ENCODE measurements at regions not wholly inside any gene's neighbourhood (a gene's known extent, or its start where the extent isn't known, plus 50 kb on each side); places are given as distances from the start of the nearest gene placed in this dataset.

DNA sequence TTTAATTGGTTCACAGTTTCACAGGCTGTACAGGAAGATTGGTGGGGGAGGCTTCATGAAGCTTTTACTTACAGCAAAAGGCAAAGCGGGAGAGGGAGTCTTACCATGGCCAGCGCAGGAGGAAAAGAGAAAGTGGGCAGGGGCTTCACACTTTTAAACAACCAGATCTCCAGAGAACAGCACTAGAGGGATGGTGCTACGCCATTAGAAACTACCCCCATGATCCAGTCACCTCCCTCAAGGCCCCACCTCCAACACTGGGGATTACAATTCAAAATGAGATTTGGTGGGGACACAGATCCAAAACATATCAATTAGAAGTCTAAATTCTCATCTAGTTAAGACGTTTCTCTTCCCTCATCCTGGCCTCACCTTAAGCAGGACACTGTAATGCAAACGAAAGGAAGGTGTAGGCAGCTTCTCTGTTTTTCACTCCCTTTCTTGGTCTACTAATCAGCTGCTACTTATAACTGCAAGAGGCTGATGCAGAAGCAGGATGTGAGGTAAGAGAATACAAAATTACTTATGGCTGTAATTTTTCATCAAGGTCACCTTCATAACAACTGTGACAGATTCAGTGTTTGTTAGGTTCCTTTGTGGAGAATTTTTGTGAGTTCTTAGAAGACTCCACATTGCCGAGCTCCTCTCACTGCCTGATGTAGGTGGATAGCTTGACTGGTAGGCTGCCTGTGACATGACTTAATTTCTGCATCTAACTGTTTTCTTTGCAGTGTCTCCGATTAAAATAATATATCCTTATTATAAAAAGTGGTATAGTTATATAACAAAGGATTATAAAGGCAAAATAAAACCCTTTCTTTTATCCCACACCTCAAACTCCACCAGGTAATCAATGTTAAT is 255.1 kb downstream of the IL15 start:
- no peaks in the 10 kb centered on the region for H3K36me3 ChIP-seq
- intact Hi-C loops (cut with DNase I; ENCODE audit: low total_unique reads): no loop called here
- H3K4me1 ChIP-seq: no peaks in the 10 kb centered on the region
- no peak overlapping the region for H3K4me3 ChIP-seq
- H3K27me3 ChIP-seq: no peaks in the 10 kb centered on the region
- DNase-seq: no peak
- TF ChIP-seq, protein P1, sequence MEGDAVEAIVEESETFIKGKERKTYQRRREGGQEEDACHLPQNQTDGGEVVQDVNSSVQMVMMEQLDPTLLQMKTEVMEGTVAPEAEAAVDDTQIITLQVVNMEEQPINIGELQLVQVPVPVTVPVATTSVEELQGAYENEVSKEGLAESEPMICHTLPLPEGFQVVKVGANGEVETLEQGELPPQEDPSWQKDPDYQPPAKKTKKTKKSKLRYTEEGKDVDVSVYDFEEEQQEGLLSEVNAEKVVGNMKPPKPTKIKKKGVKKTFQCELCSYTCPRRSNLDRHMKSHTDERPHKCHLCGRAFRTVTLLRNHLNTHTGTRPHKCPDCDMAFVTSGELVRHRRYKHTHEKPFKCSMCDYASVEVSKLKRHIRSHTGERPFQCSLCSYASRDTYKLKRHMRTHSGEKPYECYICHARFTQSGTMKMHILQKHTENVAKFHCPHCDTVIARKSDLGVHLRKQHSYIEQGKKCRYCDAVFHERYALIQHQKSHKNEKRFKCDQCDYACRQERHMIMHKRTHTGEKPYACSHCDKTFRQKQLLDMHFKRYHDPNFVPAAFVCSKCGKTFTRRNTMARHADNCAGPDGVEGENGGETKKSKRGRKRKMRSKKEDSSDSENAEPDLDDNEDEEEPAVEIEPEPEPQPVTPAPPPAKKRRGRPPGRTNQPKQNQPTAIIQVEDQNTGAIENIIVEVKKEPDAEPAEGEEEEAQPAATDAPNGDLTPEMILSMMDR (IDR thresholded peaks at IDR 0.05): no peak
- H3K9me3 ChIP-seq: no peaks in the 10 kb centered on the region
- H3K27ac ChIP-seq: no peak overlapping the region

DNA sequence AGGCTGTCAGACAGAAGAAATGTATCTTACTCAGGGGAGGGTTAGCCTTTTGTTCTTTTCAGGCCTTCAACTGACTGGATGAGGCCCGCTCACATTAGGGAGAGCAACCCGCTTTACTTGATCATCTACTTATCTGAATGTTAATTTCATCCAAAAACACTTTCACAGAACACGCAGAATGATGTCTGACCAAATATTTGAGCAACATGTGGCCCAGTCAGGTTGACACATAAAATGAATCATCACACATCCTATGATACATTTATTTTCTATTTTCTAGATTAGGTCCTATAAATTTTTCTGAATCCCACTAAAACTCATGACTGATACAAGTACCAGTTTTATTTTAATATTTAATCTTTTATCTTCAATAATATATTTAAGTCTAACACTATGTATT is 260.3 kb downstream of the IL15 start:
- H3K4me1 ChIP-seq: peaks cover 0 to 6% (median 0%) of the 10 kb centered on the region in 4 donors
- no peaks in the 10 kb centered on the region for H3K27me3 ChIP-seq
- H3K36me3 ChIP-seq: no peaks in the 10 kb centered on the region
- no peak overlapping the region for H3K27ac ChIP-seq
- intact Hi-C loops (cut with DNase I; ENCODE audit: low total_unique reads): no loop called here
- no peak for DNase-seq
- TF ChIP-seq, protein P1 (IDR thresholded peaks at IDR 0.05): no peak
- no peak overlapping the region for H3K4me3 ChIP-seq
- no peaks in the 10 kb centered on the region for H3K9me3 ChIP-seq

DNA sequence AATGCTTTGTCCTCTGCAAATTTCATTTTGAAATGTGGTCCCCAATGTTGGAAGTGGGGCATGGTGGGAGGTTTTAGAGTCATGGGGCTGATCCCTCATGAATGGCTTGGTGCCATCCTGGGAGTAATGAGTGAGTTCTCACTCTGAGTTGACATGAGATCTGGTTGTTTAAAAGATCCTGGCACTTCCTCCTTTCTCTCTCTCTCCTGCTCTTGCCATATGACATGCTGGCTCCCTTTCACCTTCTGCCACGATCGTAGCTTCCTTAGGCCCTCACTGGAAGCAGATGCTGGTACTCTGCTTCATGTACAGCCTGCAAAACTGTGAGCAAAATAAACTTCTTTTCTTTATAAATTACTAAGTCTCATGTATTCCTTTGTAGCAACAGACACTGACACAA is 262.0 kb downstream of the IL15 start:
- H3K27ac ChIP-seq: no peak overlapping the region
- no peaks in the 10 kb centered on the region for H3K27me3 ChIP-seq
- H3K4me3 ChIP-seq: no peak overlapping the region
- TF ChIP-seq, protein P1 (IDR thresholded peaks at IDR 0.05): no peak
- no peaks in the 10 kb centered on the region for H3K9me3 ChIP-seq
- no peaks in the 10 kb centered on the region for H3K36me3 ChIP-seq
- intact Hi-C loops (cut with DNase I; ENCODE audit: low total_unique reads): no loop called here
- H3K4me1 ChIP-seq: peaks cover 0 to 6% (median 0%) of the 10 kb centered on the region in 4 donors
- no peak for DNase-seq

DNA sequence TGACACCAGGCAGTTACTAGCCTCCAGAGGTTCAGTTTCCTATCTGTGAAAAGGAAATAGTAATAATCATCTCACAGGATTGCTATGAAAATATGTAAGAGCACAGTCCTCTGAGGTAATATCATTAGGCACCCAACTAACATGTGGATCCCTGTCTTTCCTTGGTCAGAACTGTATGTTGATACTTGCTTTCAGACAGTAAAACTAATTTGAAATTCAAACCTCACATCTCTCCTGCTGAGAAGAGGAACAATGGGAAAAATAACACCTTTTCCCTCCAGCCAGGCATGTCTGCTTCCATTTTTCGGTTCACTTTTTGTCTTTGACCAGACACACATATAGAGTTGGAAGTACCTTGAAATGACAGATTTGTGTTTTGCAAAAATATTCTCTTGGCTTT is 262.7 kb downstream of the IL15 start:
- peaks cover 0 to 6% (median 0%) of the 10 kb centered on the region in 4 donors for H3K4me1 ChIP-seq
- no peak for DNase-seq
- H3K27me3 ChIP-seq: no peaks in the 10 kb centered on the region
- no peaks in the 10 kb centered on the region for H3K36me3 ChIP-seq
- TF ChIP-seq, protein P1 (IDR thresholded peaks at IDR 0.05): no peak
- H3K9me3 ChIP-seq: no peaks in the 10 kb centered on the region
- intact Hi-C loops (cut with DNase I; ENCODE audit: low total_unique reads): no loop called here
- no peak overlapping the region for H3K27ac ChIP-seq
- no peak overlapping the region for H3K4me3 ChIP-seq

DNA sequence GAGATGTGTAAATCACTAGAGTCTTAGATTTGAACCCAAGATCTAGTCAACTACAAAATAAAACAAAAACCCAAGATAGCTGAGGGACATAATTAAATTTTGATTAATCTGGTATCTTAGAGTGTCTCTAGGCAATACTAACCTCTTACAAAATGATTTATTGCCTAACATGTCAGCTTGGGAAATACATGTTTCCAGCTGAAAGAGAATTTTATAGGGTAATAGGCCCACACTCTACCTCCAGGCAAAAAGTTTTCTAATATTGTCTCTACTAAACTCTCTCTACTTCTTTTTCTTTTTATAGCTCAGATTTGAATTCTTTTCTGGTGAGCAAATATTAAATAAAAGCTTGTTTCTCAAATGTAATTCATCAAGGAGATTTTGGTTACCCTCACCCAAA is 263.2 kb downstream of the IL15 start:
- Histone ChIP-seq H3K36me3 (no peaks in the 10 kb centered on the region), H3K27ac (no peak overlapping the region), H3K4me1 (peaks cover 0 to 6% (median 0%) of the 10 kb centered on the region in 4 donors), H3K4me3 (no peak overlapping the region), H3K9me3 (no peaks in the 10 kb centered on the region), H3K27me3 (no peaks in the 10 kb centered on the region)
- no peak for DNase-seq
- intact Hi-C loops (cut with DNase I; ENCODE audit: low total_unique reads): no loop called here
- TF ChIP-seq, protein P1 (IDR thresholded peaks at IDR 0.05): no peak
